ENCODE measurements at regions not wholly inside any gene's neighbourhood (a gene's known extent, or its start where the extent isn't known, plus 50 kb on each side); places are given as distances from the start of the nearest gene placed in this dataset.

- no peak for DNase-seq
- Histone ChIP-seq H3K79me2 (ENCODE audit: control insufficient read depth, insufficient read depth, low read length) (no peaks in the 10 kb centered on the region), H3K9ac (ENCODE audit: low read length) (no peak overlapping the region), H3K27ac (ENCODE audit: low read length in 2 of 2) (no peak overlapping the region), H3K4me3 (ENCODE audit: control extremely low read depth in 1 of 5, extremely low read depth in 1 of 5, insufficient read depth in 1 of 5, low read depth in 2 of 5, low read length in 4 of 5) (no peak overlapping the region), H3K36me3 (replicated peaks in 1 of 2; ENCODE audit: control extremely low read depth in 1 of 2, control insufficient read depth in 1 of 2, extremely low read depth in 1 of 2, insufficient read depth in 2 of 2, low read length in 1 of 2) (no peaks in the 10 kb centered on the region), H3K4me1 (ENCODE audit: control insufficient read depth in 2 of 2, insufficient read depth in 2 of 2, low read length in 2 of 2) (no peaks in the 10 kb centered on the region), H2AFZ (ENCODE audit: insufficient read depth, low read depth, low read length, poor library complexity, severe bottlenecking) (no peak overlapping the region), H4K20me1 (ENCODE audit: control insufficient read depth, insufficient read depth, low read length, poor library complexity, severe bottlenecking) (no peaks in the 10 kb centered on the region), H3K4me2 (replicated peaks; ENCODE audit: low read depth, low read length, poor library complexity, severe bottlenecking) (no peak overlapping the region), H3K27me3 (replicated peaks in 1 of 4; ENCODE audit: control extremely low read depth in 1 of 4, control insufficient read depth in 3 of 4, insufficient read depth in 4 of 4, low read length in 3 of 4) (no peaks in the 10 kb centered on the region), H3K9me3 (ENCODE audit: control extremely low read depth in 1 of 3, control insufficient read depth in 2 of 3, insufficient read depth in 1 of 3, low read length in 2 of 3) (no peaks in the 10 kb centered on the region)
- ChIA-PET POLR2A (interaction anchor here (0.7 kb wide), 1 partner anchor 26 kb away, joined by 4 read pairs; no protein-coding TSS in a partner anchor), CTCF (interaction anchor here (0.7 kb wide), 1 partner anchor 41 kb away, joined by 4 read pairs; no protein-coding TSS in a partner anchor)
- Mint-ChIP-seq H3K4me3 (no peak overlapping the region), H3K27ac (no peak overlapping the region), H3K27me3 (no peaks in the 10 kb centered on the region), H3K9me3 (ENCODE audit: insufficient read depth) (no peaks in the 10 kb centered on the region), H3K4me1 (no peaks in the 10 kb centered on the region)
- WGBS (ENCODE audit: insufficient coverage), result no CpG with 5 or more reads among the region's 2 CpGs
- intact Hi-C loops (cut with micrococcal nuclease), result no loop called here
- TF ChIP-seq CTCF (IDR thresholded peaks at IDR 0.05) (no peak), EZH2 (IDR thresholded peaks at IDR 0.05; ENCODE audit: borderline replicate concordance, insufficient read depth, low read depth, low read length, poor library complexity, severe bottlenecking) (no peak)
- ATAC-seq (ENCODE audit: low read depth), result no peak
Observed at GRCh38 chr7:152495867-152496266, 60.1 kb upstream of the KMT2C start.

DNA sequence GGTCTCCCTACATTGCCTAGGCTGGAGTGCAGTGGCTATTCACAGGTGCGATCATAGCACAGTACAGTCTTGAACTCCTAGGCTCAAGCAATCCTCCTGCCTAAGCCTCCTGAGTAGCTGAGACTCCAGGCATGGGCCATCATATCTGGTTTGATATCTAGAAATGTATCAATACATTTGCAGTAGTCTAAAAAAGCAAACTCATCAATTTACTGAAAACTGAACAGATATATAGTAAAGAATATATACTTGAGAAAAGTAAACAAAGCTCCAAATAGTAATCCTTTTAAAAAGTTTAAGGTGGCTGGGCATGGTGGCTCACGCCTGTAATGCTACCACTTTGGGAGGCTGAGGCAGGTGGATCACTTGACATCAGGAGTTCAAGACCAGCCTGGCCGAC lies 57.1 kb upstream of the KMT2C start:
- H3K9me3 ChIP-seq (ENCODE audit: control extremely low read depth in 1 of 3, control insufficient read depth in 2 of 3, insufficient read depth in 1 of 3, low read length in 2 of 3), result no peaks in the 10 kb centered on the region
- H3K36me3 ChIP-seq (replicated peaks in 1 of 2; ENCODE audit: control extremely low read depth in 1 of 2, control insufficient read depth in 1 of 2, extremely low read depth in 1 of 2, insufficient read depth in 2 of 2, low read length in 1 of 2), result no peaks in the 10 kb centered on the region
- no peak overlapping the region for H3K4me3 Mint-ChIP-seq
- intact Hi-C loops (cut with micrococcal nuclease), result no loop called here
- H3K27ac Mint-ChIP-seq, result no peak overlapping the region
- H3K27me3 ChIP-seq (replicated peaks in 1 of 4; ENCODE audit: control extremely low read depth in 1 of 4, control insufficient read depth in 3 of 4, insufficient read depth in 4 of 4, low read length in 3 of 4), result no peaks in the 10 kb centered on the region
- no peak overlapping the region for H3K4me2 ChIP-seq (replicated peaks; ENCODE audit: low read depth, low read length, poor library complexity, severe bottlenecking)
- no peaks in the 10 kb centered on the region for H3K9me3 Mint-ChIP-seq (ENCODE audit: insufficient read depth)
- no peak for DNase-seq
- H3K9ac ChIP-seq (ENCODE audit: low read length), result no peak overlapping the region
- ATAC-seq (ENCODE audit: low read depth), result no peak
- TF ChIP-seq EZH2 (IDR thresholded peaks at IDR 0.05; ENCODE audit: borderline replicate concordance, insufficient read depth, low read depth, low read length, poor library complexity, severe bottlenecking) (no peak), CTCF (IDR thresholded peaks at IDR 0.05) (no peak)
- no peaks in the 10 kb centered on the region for H3K4me1 Mint-ChIP-seq
- H3K79me2 ChIP-seq (ENCODE audit: control insufficient read depth, insufficient read depth, low read length), result no peaks in the 10 kb centered on the region
- ChIA-PET POLR2A (no interaction called here), CTCF (no interaction called here)
- no peak overlapping the region for H3K27ac ChIP-seq (ENCODE audit: low read length in 2 of 2)
- no peaks in the 10 kb centered on the region for H4K20me1 ChIP-seq (ENCODE audit: control insufficient read depth, insufficient read depth, low read length, poor library complexity, severe bottlenecking)
- H3K4me1 ChIP-seq (ENCODE audit: control insufficient read depth in 2 of 2, insufficient read depth in 2 of 2, low read length in 2 of 2), result no peaks in the 10 kb centered on the region
- H2AFZ ChIP-seq (ENCODE audit: insufficient read depth, low read depth, low read length, poor library complexity, severe bottlenecking), result no peak overlapping the region
- H3K27me3 Mint-ChIP-seq, result peaks cover 3% of the 10 kb centered on the region
- WGBS (ENCODE audit: insufficient coverage), result 93% methylated on average over 2 of the region's 3 CpGs
- H3K4me3 ChIP-seq (ENCODE audit: control extremely low read depth in 1 of 5, extremely low read depth in 1 of 5, insufficient read depth in 1 of 5, low read depth in 2 of 5, low read length in 4 of 5), result no peak overlapping the region

Measured in B cell (primary cell).